ENCODE measurements at regions not wholly inside any gene's neighbourhood (a gene's known extent, or its start where the extent isn't known, plus 50 kb on each side); places are given as distances from the start of the nearest gene placed in this dataset.
A peak's percentile ranks its signal among the peaks of the same experiment; 100 is the strongest.
"Not testable (repeated sequence)": the region's sequence is repeated elsewhere in the genome, so short reads cannot be mapped to it uniquely, and the experiment has no call there.

GRCh38 chr2:12486205-12487118, 230.3 kb upstream of the TRIB2 start:
- no peak overlapping the region for H3K4me3 ChIP-seq
- H3K9me3 ChIP-seq: no peaks in the 10 kb centered on the region
- H3K36me3 ChIP-seq: no peaks in the 10 kb centered on the region
- no peaks in the 10 kb centered on the region for H3K27me3 ChIP-seq
- no peak for TF ChIP-seq CTCF (IDR thresholded peaks at IDR 0.05)
- intact Hi-C loops (cut with DNase I; ENCODE audit: low total_unique reads): no loop called here
- peaks cover 0 to 47% (median 22%) of the 10 kb centered on the region in 4 donors for H3K4me1 ChIP-seq
- H3K27ac ChIP-seq: peak overlapping the region in 1 of 2 donors; percentile 31
- DNase-seq: no peak

- Histone ChIP-seq H3K4me1 (peaks cover 0 to 47% (median 22%) of the 10 kb centered on the region in 4 donors), H3K27me3 (no peaks in the 10 kb centered on the region), H3K36me3 (no peaks in the 10 kb centered on the region), H3K27ac (no peak overlapping the region), H3K4me3 (no peak overlapping the region), H3K9me3 (no peaks in the 10 kb centered on the region)
- no peak for TF ChIP-seq CTCF (IDR thresholded peaks at IDR 0.05)
- no peak for DNase-seq
- intact Hi-C loops (cut with DNase I; ENCODE audit: low total_unique reads): no loop called here
These were observed 229.3 kb upstream of the TRIB2 start for GRCh38 chr2:12487253-12488004.

GRCh38 chr2:12488352-12489318, 228.1 kb upstream of the TRIB2 start:
- H3K36me3 ChIP-seq: no peaks in the 10 kb centered on the region
- no peak for TF ChIP-seq CTCF (IDR thresholded peaks at IDR 0.05)
- H3K9me3 ChIP-seq: no peaks in the 10 kb centered on the region
- no peak for DNase-seq
- no peaks in the 10 kb centered on the region for H3K27me3 ChIP-seq
- H3K4me1 ChIP-seq: peaks cover 0 to 47% (median 22%) of the 10 kb centered on the region in 4 donors
- no peak overlapping the region for H3K4me3 ChIP-seq
- intact Hi-C loops (cut with DNase I; ENCODE audit: low total_unique reads): no loop called here
- H3K27ac ChIP-seq: no peak overlapping the region

GRCh38 chr2:12490641-12491040, 226.1 kb upstream of the TRIB2 start:
- no peak for TF ChIP-seq CTCF (IDR thresholded peaks at IDR 0.05)
- Histone ChIP-seq H3K27ac (no peak overlapping the region), H3K4me1 (peaks cover 0 to 32% (median 14%) of the 10 kb centered on the region in 4 donors), H3K27me3 (no peaks in the 10 kb centered on the region), H3K9me3 (no peaks in the 10 kb centered on the region), H3K4me3 (no peak overlapping the region), H3K36me3 (no peaks in the 10 kb centered on the region)
- intact Hi-C loops (cut with DNase I; ENCODE audit: low total_unique reads): no loop called here
- no peak for DNase-seq

- DNase-seq; intact Hi-C loops (cut with DNase I; ENCODE audit: low total_unique reads); H3K27me3 ChIP-seq; H3K36me3 ChIP-seq; H3K9me3 ChIP-seq; H3K27ac ChIP-seq; H3K4me3 ChIP-seq: not testable (repeated sequence)
- H3K4me1 ChIP-seq: peaks cover 0 to 15% (median 2%) of the 10 kb centered on the region in 4 donors
These were observed 224.4 kb upstream of the TRIB2 start for GRCh38 chr2:12492360-12492759.

All from tibial artery (tissue), 4 donors.